Liver (tissue), 8 donors: ENCODE measurements at regions not wholly inside any gene's neighbourhood (a gene's known extent, or its start where the extent isn't known, plus 50 kb on each side); places are given as distances from the start of the nearest gene placed in this dataset.

Source experiments
- DNase-seq: peaks from one replicate; pipeline ENCODE4 v3.0.0-alpha.2; 2017; ENCODE audit warnings: low spot score
- H3K27ac ChIP-seq, 2 donors: one replicate each; pipeline ENCODE4 v1.7.0; 2013; ENCODE audit warnings: inconsistent platforms in 2 of 2, low read length in 2 of 2, control low read depth in 1 of 2, low read depth in 1 of 2, mild to moderate bottlenecking in 1 of 2
- H3K27me3 ChIP-seq, 4 donors: one replicate each; pipeline versions ENCODE4 v1.6.1 to v1.7.0; 2013; ENCODE audit warnings: low read length in 3 of 4, inconsistent platforms in 1 of 4, mild to moderate bottlenecking in 1 of 4, moderate library complexity in 1 of 4; ENCODE audit not compliant: control insufficient read depth in 4 of 4, insufficient read depth in 4 of 4
- H3K36me3 ChIP-seq, 4 donors: one replicate each; pipeline versions ENCODE4 v1.6.1 to v1.7.0; 2013; ENCODE audit warnings: low read length in 3 of 4, mild to moderate bottlenecking in 3 of 4, low read depth in 1 of 4, moderate library complexity in 1 of 4; ENCODE audit not compliant: control insufficient read depth in 4 of 4, insufficient read depth in 3 of 4
- H3K4me1 ChIP-seq, 4 donors: one replicate each; pipeline versions ENCODE4 v1.6.1 to v1.7.0; 2013; ENCODE audit warnings: low read length in 3 of 4, mild to moderate bottlenecking in 3 of 4, moderate library complexity in 1 of 4; ENCODE audit not compliant: control insufficient read depth in 4 of 4, insufficient read depth in 4 of 4
- H3K4me3 ChIP-seq, 3 donors: one replicate each; pipeline versions ENCODE4 v1.6.1 to v1.7.0; 2013; ENCODE audit warnings: low read length in 3 of 3, control low read depth in 1 of 3, low read depth in 1 of 3, mild to moderate bottlenecking in 1 of 3
- H3K9ac ChIP-seq, 2 donors: one replicate each; pipeline ENCODE4 v1.7.0; 2013; ENCODE audit warnings: low read length in 2 of 2, mild to moderate bottlenecking in 2 of 2, moderate library complexity in 2 of 2, control low read depth in 1 of 2, low read depth in 1 of 2
- H3K9me3 ChIP-seq, 4 donors: one replicate each; pipeline versions ENCODE4 v1.6.1 to v1.7.0; 2013; ENCODE audit warnings: low read length in 3 of 4; ENCODE audit not compliant: control insufficient read depth in 4 of 4
- EGR1 ChIP-seq, 2 donors: IDR thresholded peaks; 2 replicates each; pipeline ENCODE4 v1.6.1; 2016 to 2018; ENCODE audit warnings: antibody characterized with exemption in 2 of 2, low read depth in 2 of 2
- FOXA1 ChIP-seq: IDR thresholded peaks from 2 replicates; pipeline ENCODE4 v1.6.1; 2016; ENCODE audit warnings: antibody characterized with exemption
- FOXA2 ChIP-seq: IDR thresholded peaks from 2 replicates; pipeline ENCODE4 v1.6.1; 2016; ENCODE audit warnings: antibody characterized with exemption
- GABPA ChIP-seq, 2 donors: IDR thresholded peaks in 1 of 2; conservative IDR thresholded peaks in 1 of 2; 2 replicates each; pipeline ENCODE4 v1.6.1; 2016; ENCODE audit warnings: antibody characterized with exemption in 2 of 2, mild to moderate bottlenecking in 1 of 2, moderate library complexity in 1 of 2
- HNF4A ChIP-seq, 2 donors: conservative IDR thresholded peaks; 2 replicates each; pipeline ENCODE4 v1.6.1; 2016; ENCODE audit warnings: antibody characterized with exemption in 2 of 2, mild to moderate bottlenecking in 2 of 2
- HNF4G ChIP-seq: IDR thresholded peaks from 2 replicates; pipeline ENCODE4 v1.6.1; 2016; ENCODE audit warnings: antibody characterized with exemption
- MAX ChIP-seq: IDR thresholded peaks from 2 replicates; pipeline ENCODE4 v1.6.1; 2016; ENCODE audit warnings: antibody characterized with exemption
- NR2F2 ChIP-seq: IDR thresholded peaks from 2 replicates; pipeline ENCODE4 v1.6.1; 2016; ENCODE audit warnings: antibody characterized with exemption
- REST ChIP-seq: IDR thresholded peaks from 2 replicates; pipeline ENCODE4 v1.6.1; 2016; ENCODE audit warnings: antibody characterized with exemption, mild to moderate bottlenecking
- RXRA ChIP-seq, 2 donors: IDR thresholded peaks; 2 replicates each; pipeline ENCODE4 v1.6.1; 2017 to 2018; ENCODE audit warnings: antibody characterized with exemption in 2 of 2, mild to moderate bottlenecking in 1 of 2
- SP1 ChIP-seq: IDR thresholded peaks from 2 replicates; pipeline ENCODE4 v1.6.1; 2018; ENCODE audit warnings: antibody characterized with exemption, mild to moderate bottlenecking
- TAF1 ChIP-seq: conservative IDR thresholded peaks from 2 replicates; pipeline ENCODE4 v1.6.1; 2016; ENCODE audit warnings: antibody characterized with exemption, mild to moderate bottlenecking
- YY1 ChIP-seq: IDR thresholded peaks from 2 replicates; pipeline ENCODE4 v1.6.1; 2016; ENCODE audit warnings: antibody characterized with exemption, mild to moderate bottlenecking
- WGBS: extraction: QIAGEN DNeasy Blood & Tissue Kit; methylation state at CpG from one replicate; pipeline ENCODE4 v1.1.7; 2013; 5-methylcytosine and 5-hydroxymethylcytosine counted together
- TF ChIP-seq, protein P1 (sequence below): IDR thresholded peaks from 2 replicates; pipeline ENCODE4 v1.6.1; 2016; ENCODE audit warnings: antibody characterized with exemption
- TF ChIP-seq, protein P2 (sequence below): fragments of 150-350 bp; IDR thresholded peaks from 2 replicates; pipeline ENCODE4 v1.5.1; 2017; ENCODE audit warnings: improper control_type of control experiment, low read depth, low read length; ENCODE audit not compliant: missing input control
- donor health status: healthy.
- donor health status: healthy.
- donor health status: healthy.
- donor health status: healthy.
- donor health status: healthy.

- TF ChIP-seq REST, result no peak
- no peak for TF ChIP-seq FOXA2
- no peak for TF ChIP-seq TAF1
- no peak for TF ChIP-seq YY1
- TF ChIP-seq NR2F2, result no peak
- TF ChIP-seq GABPA (IDR thresholded peaks at IDR 0.05 in 1 of 2, conservative IDR thresholded peaks at IDR 0.05 in 1 of 2), result no peak
- TF ChIP-seq, protein P1, sequence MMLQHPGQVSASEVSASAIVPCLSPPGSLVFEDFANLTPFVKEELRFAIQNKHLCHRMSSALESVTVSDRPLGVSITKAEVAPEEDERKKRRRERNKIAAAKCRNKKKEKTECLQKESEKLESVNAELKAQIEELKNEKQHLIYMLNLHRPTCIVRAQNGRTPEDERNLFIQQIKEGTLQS, result no peak
- no peak for TF ChIP-seq RXRA (IDR thresholded peaks at IDR 0.05)
Observed at GRCh38 chr10:3570131-3570729, 214.8 kb downstream of the KLF6 start (continued).

DNA sequence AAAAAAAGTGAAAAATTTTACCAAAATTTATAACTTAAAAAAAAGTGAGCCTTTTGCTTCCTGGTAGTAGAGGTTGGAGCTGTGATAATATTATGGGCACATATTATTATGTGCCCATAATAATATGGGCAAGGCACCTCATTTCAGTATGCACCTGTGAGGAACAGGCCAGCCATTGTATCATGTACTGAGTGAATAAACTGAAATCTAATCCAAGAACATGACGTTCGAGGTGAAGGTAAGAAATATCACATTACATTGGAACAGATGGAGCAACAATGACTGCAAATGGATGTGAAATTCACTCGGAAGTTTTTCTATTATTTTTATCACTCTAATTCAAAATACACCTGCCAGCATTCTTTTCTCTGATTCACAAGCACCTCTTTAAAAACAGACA lies 216.0 kb downstream of the KLF6 start:
- H3K4me3 ChIP-seq, result no peak overlapping the region
- no peaks in the 10 kb centered on the region for H3K4me1 ChIP-seq
- H3K36me3 ChIP-seq, result no peaks in the 10 kb centered on the region
- H3K9ac ChIP-seq, result no peak overlapping the region
- 77% methylated on average over 3 of the region's 3 CpGs for WGBS
- H3K27me3 ChIP-seq, result no peaks in the 10 kb centered on the region
- H3K27ac ChIP-seq, result no peak overlapping the region
- H3K9me3 ChIP-seq, result no peaks in the 10 kb centered on the region
- TF ChIP-seq REST, result no peak
- no peak for TF ChIP-seq MAX
- no peak for TF ChIP-seq SP1
- no peak for TF ChIP-seq HNF4G
- TF ChIP-seq EGR1 (IDR thresholded peaks at IDR 0.05; ENCODE audit: low read depth in 2 of 2), result no peak
- no peak for TF ChIP-seq YY1
- no peak for TF ChIP-seq FOXA2
- TF ChIP-seq FOXA1, result no peak
- TF ChIP-seq, protein P2, sequence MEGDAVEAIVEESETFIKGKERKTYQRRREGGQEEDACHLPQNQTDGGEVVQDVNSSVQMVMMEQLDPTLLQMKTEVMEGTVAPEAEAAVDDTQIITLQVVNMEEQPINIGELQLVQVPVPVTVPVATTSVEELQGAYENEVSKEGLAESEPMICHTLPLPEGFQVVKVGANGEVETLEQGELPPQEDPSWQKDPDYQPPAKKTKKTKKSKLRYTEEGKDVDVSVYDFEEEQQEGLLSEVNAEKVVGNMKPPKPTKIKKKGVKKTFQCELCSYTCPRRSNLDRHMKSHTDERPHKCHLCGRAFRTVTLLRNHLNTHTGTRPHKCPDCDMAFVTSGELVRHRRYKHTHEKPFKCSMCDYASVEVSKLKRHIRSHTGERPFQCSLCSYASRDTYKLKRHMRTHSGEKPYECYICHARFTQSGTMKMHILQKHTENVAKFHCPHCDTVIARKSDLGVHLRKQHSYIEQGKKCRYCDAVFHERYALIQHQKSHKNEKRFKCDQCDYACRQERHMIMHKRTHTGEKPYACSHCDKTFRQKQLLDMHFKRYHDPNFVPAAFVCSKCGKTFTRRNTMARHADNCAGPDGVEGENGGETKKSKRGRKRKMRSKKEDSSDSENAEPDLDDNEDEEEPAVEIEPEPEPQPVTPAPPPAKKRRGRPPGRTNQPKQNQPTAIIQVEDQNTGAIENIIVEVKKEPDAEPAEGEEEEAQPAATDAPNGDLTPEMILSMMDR, result no peak
- no peak for TF ChIP-seq RXRA (IDR thresholded peaks at IDR 0.05)
- TF ChIP-seq GABPA (IDR thresholded peaks at IDR 0.05 in 1 of 2, conservative IDR thresholded peaks at IDR 0.05 in 1 of 2), result no peak
- no peak for TF ChIP-seq HNF4A (conservative IDR thresholded peaks at IDR 0.05)
- no peak for DNase-seq
